ENCODE measurements at regions not wholly inside any gene's neighbourhood (a gene's known extent, or its start where the extent isn't known, plus 50 kb on each side); places are given as distances from the start of the nearest gene placed in this dataset.

DNA sequence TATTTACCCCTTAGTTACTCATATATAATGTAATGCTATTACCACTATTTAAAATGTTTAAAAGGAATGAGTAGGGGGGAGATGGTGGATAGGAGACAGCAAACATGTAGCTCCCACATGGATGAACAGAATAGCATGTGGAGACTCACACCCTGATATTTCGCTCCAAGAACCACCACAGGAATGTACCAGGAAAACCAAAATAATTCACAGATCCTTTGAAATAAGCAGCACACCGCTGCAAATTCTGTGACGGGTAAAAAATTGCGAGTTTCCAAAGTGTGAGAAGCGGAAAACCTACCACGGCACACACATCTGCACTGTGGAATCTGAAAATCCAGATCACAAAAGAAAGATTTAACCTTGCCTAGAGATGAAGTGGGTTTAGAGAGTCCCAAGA is 428.2 kb downstream of the TLL1 start:
- Histone ChIP-seq H3K36me3 (ENCODE audit: control insufficient read depth in 2 of 2, extremely low read depth in 1 of 2, insufficient read depth in 1 of 2, low read length in 1 of 2) (no peaks in the 10 kb centered on the region), H3K27me3 (replicated peaks in 1 of 2; ENCODE audit: control insufficient read depth in 2 of 2, extremely low read depth in 1 of 2, insufficient read depth in 2 of 2, low read length in 1 of 2) (no peaks in the 10 kb centered on the region), H3K4me1 (ENCODE audit: control insufficient read depth in 1 of 2, extremely low read depth in 1 of 2, insufficient read depth in 2 of 2, low read length in 2 of 2) (no peaks in the 10 kb centered on the region), H3K27ac (ENCODE audit: low read length) (no peak overlapping the region), H3K9me3 (no peaks in the 10 kb centered on the region), H3K4me3 (ENCODE audit: control insufficient read depth in 1 of 2, extremely low read depth in 1 of 2, low read length in 1 of 2) (no peak overlapping the region)
- Mint-ChIP-seq H3K36me3 (no peaks in the 10 kb centered on the region), H3K4me3 (no peak overlapping the region), H3K9me3 (peaks cover 7 to 15% (median 13%) of the 10 kb centered on the region in 3 donors), H3K4me1 (no peaks in the 10 kb centered on the region), H3K27me3 (no peaks in the 10 kb centered on the region), H3K27ac (no peak overlapping the region)
- ChIA-PET CTCF (no interaction called here), POLR2A (interaction anchor here in 1 of 2 donors (0.5 kb wide), 1 partner anchor 14 kb away, joined by 3 read pairs; no protein-coding TSS in a partner anchor)
- ATAC-seq (replicated peaks in 1 of 4) (no peak), DNase-seq (no peak)
- WGBS (ENCODE audit: insufficient coverage): 100% methylated on average over 1 of the region's 6 CpGs

DNA sequence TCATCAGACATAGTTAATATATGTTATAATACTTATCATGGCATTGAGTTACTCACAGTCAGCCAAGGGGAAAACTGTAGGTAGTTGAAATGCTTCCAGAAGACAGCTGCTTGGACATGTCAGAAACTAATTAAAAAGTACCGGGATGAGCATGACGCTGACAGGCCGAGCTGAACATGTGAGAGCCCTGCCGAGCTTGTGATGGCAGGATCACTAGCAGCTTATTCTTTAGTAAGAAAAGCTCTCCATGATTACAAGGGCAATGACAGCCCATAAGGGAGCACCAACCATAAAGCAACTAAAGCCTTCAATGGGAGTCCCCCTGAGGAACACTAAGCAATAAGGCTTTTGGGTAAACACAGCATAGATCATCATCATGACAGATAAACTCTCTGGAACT is 435.6 kb downstream of the TLL1 start:
- H3K27me3 ChIP-seq (replicated peaks in 1 of 2; ENCODE audit: control insufficient read depth in 2 of 2, extremely low read depth in 1 of 2, insufficient read depth in 2 of 2, low read length in 1 of 2): no peaks in the 10 kb centered on the region
- no peaks in the 10 kb centered on the region for H3K9me3 ChIP-seq
- H3K4me3 Mint-ChIP-seq: no peak overlapping the region
- WGBS (ENCODE audit: insufficient coverage): 91% methylated on average over 4 of the region's 4 CpGs
- ATAC-seq (replicated peaks in 1 of 4) (no peak), DNase-seq (no peak)
- no peak overlapping the region for H3K4me3 ChIP-seq (ENCODE audit: control insufficient read depth in 1 of 2, extremely low read depth in 1 of 2, low read length in 1 of 2)
- no peaks in the 10 kb centered on the region for H3K27me3 Mint-ChIP-seq
- H3K27ac ChIP-seq (ENCODE audit: low read length): no peak overlapping the region
- ChIA-PET POLR2A (no interaction called here), CTCF (no interaction called here)
- H3K36me3 Mint-ChIP-seq: no peaks in the 10 kb centered on the region
- peaks cover 8 to 10% (median 9%) of the 10 kb centered on the region in 3 donors for H3K9me3 Mint-ChIP-seq
- no peak overlapping the region for H3K27ac Mint-ChIP-seq
- no peaks in the 10 kb centered on the region for H3K36me3 ChIP-seq (ENCODE audit: control insufficient read depth in 2 of 2, extremely low read depth in 1 of 2, insufficient read depth in 1 of 2, low read length in 1 of 2)
- no peaks in the 10 kb centered on the region for H3K4me1 ChIP-seq (ENCODE audit: control insufficient read depth in 1 of 2, extremely low read depth in 1 of 2, insufficient read depth in 2 of 2, low read length in 2 of 2)
- no peaks in the 10 kb centered on the region for H3K4me1 Mint-ChIP-seq

DNA sequence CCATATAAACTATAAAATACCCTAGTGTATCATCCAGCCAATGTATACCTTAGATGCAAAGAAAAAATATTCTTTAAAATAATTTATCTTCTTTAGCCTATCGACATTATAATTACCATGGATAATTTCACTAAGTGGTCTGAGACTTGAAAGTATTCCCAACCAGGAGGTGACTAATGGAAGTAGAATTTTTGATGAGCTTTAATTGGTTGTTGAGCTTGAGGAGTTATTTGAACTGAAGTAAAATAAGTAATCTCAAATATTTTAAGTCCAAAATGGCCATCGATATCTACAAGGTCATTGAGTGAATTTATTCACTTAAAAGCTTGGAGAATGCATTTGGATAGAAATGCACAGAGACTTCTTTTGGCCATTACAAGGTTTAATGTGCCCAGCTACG is 436.2 kb downstream of the TLL1 start:
- ChIA-PET POLR2A (no interaction called here), CTCF (no interaction called here)
- 20% methylated on average over 1 of the region's 3 CpGs for WGBS (ENCODE audit: insufficient coverage)

DNA sequence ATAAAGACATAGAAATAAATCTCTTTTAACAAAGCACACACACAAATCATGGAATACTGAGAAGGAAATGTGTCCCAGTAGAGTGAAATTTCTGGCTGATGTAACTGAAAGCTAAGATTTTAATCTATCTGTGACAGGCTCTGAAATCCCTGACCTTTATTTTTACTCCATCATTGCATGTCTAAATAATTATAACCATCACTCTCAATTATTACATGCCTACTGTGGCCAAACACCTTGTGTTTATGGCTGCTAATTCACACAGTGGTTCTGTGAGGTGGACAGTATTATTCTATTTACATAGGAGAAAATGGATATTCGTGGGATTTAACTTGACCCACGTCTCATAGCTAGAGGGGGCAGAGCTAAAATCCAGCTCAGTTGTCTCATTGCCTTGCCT is 438.1 kb downstream of the TLL1 start:
- POLR2A ChIA-PET: no interaction called here
- DNase-seq (no peak), ATAC-seq (replicated peaks in 1 of 4) (no peak)
- no peaks in the 10 kb centered on the region for H3K4me1 Mint-ChIP-seq
- Histone ChIP-seq H3K27ac (ENCODE audit: low read length) (no peak overlapping the region), H3K9me3 (no peaks in the 10 kb centered on the region), H3K4me3 (ENCODE audit: control insufficient read depth in 1 of 2, extremely low read depth in 1 of 2, low read length in 1 of 2) (no peak overlapping the region), H3K36me3 (ENCODE audit: control insufficient read depth in 2 of 2, extremely low read depth in 1 of 2, insufficient read depth in 1 of 2, low read length in 1 of 2) (no peaks in the 10 kb centered on the region), H3K4me1 (ENCODE audit: control insufficient read depth in 1 of 2, extremely low read depth in 1 of 2, insufficient read depth in 2 of 2, low read length in 2 of 2) (no peaks in the 10 kb centered on the region), H3K27me3 (replicated peaks in 1 of 2; ENCODE audit: control insufficient read depth in 2 of 2, extremely low read depth in 1 of 2, insufficient read depth in 2 of 2, low read length in 1 of 2) (no peaks in the 10 kb centered on the region)
- H3K27ac Mint-ChIP-seq: no peak overlapping the region
- H3K4me3 Mint-ChIP-seq: no peak overlapping the region
- H3K27me3 Mint-ChIP-seq: no peaks in the 10 kb centered on the region
- CTCF ChIA-PET: no interaction called here
- peaks cover 0 to 10% (median 6%) of the 10 kb centered on the region in 3 donors for H3K9me3 Mint-ChIP-seq
- WGBS (ENCODE audit: insufficient coverage): 60% methylated on average over 1 of the region's 2 CpGs
- H3K36me3 Mint-ChIP-seq: no peaks in the 10 kb centered on the region

More for the DNA sequence above, 436.2 kb downstream of the TLL1 start:
- Mint-ChIP-seq H3K9me3 (peaks cover 8 to 11% (median 8%) of the 10 kb centered on the region in 3 donors), H3K36me3 (no peaks in the 10 kb centered on the region), H3K4me1 (no peaks in the 10 kb centered on the region), H3K27ac (no peak overlapping the region), H3K27me3 (no peaks in the 10 kb centered on the region), H3K4me3 (no peak overlapping the region)
- ATAC-seq (replicated peaks in 1 of 4): no peak
- H3K9me3 ChIP-seq: no peaks in the 10 kb centered on the region
- no peaks in the 10 kb centered on the region for H3K27me3 ChIP-seq (replicated peaks in 1 of 2; ENCODE audit: control insufficient read depth in 2 of 2, extremely low read depth in 1 of 2, insufficient read depth in 2 of 2, low read length in 1 of 2)
- H3K27ac ChIP-seq (ENCODE audit: low read length): no peak overlapping the region
- no peak overlapping the region for H3K4me3 ChIP-seq (ENCODE audit: control insufficient read depth in 1 of 2, extremely low read depth in 1 of 2, low read length in 1 of 2)
- no peak for DNase-seq
- H3K4me1 ChIP-seq (ENCODE audit: control insufficient read depth in 1 of 2, extremely low read depth in 1 of 2, insufficient read depth in 2 of 2, low read length in 2 of 2): no peaks in the 10 kb centered on the region
- no peaks in the 10 kb centered on the region for H3K36me3 ChIP-seq (ENCODE audit: control insufficient read depth in 2 of 2, extremely low read depth in 1 of 2, insufficient read depth in 1 of 2, low read length in 1 of 2)

DNA sequence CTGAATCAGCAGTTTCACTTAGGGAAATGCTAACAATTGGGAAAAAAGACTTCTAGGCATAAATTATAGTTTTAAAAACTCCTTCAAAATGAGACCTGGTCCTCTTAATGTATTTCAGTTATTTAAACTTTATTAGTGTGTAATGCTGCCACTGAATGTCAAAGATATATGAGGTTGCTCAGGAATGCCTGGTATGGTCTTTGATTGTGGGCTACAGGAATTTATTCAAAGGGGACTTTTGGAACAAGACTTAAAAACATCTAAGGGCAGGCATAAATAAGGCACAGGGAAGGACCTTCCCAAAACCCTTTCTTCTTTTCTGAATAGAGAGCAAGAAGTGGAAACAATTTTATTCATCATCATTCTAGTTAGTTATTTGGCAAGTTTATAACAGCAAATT is 439.1 kb downstream of the TLL1 start:
- Mint-ChIP-seq H3K9me3 (peaks cover 3 to 12% (median 10%) of the 10 kb centered on the region in 3 donors), H3K4me3 (no peak overlapping the region), H3K27me3 (no peaks in the 10 kb centered on the region), H3K36me3 (no peaks in the 10 kb centered on the region), H3K4me1 (no peaks in the 10 kb centered on the region), H3K27ac (no peak overlapping the region)
- H3K4me1 ChIP-seq (ENCODE audit: control insufficient read depth in 1 of 2, extremely low read depth in 1 of 2, insufficient read depth in 2 of 2, low read length in 2 of 2): no peaks in the 10 kb centered on the region
- POLR2A ChIA-PET: no interaction called here
- H3K4me3 ChIP-seq (ENCODE audit: control insufficient read depth in 1 of 2, extremely low read depth in 1 of 2, low read length in 1 of 2): no peak overlapping the region
- no peaks in the 10 kb centered on the region for H3K27me3 ChIP-seq (replicated peaks in 1 of 2; ENCODE audit: control insufficient read depth in 2 of 2, extremely low read depth in 1 of 2, insufficient read depth in 2 of 2, low read length in 1 of 2)
- no peaks in the 10 kb centered on the region for H3K36me3 ChIP-seq (ENCODE audit: control insufficient read depth in 2 of 2, extremely low read depth in 1 of 2, insufficient read depth in 1 of 2, low read length in 1 of 2)
- DNase-seq (no peak), ATAC-seq (replicated peaks in 1 of 4) (no peak)
- H3K27ac ChIP-seq (ENCODE audit: low read length): no peak overlapping the region
- H3K9me3 ChIP-seq: no peaks in the 10 kb centered on the region
- CTCF ChIA-PET: no interaction called here

DNA sequence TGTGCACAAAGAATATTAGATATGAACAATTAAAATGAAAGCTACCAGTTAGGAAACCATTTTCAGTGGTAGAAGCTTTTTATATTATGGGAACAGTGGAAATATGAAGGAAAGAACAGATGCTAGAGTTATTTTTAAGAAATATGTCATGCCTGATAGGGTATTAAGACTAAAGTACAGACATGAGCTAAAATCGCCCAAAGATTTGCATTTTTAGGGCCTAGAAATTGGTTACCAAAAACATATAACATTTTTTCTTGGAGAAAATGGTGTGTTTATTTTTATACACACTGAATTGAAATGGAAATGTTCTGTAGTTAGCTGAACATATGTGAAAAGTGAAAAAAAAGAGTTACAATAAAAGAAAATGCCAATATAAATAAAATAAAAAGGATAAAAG is 441.9 kb downstream of the TLL1 start:
- Histone ChIP-seq H3K4me1 (ENCODE audit: control insufficient read depth in 1 of 2, extremely low read depth in 1 of 2, insufficient read depth in 2 of 2, low read length in 2 of 2) (no peaks in the 10 kb centered on the region), H3K9me3 (no peaks in the 10 kb centered on the region), H3K36me3 (ENCODE audit: control insufficient read depth in 2 of 2, extremely low read depth in 1 of 2, insufficient read depth in 1 of 2, low read length in 1 of 2) (no peaks in the 10 kb centered on the region), H3K27ac (ENCODE audit: low read length) (no peak overlapping the region), H3K27me3 (replicated peaks in 1 of 2; ENCODE audit: control insufficient read depth in 2 of 2, extremely low read depth in 1 of 2, insufficient read depth in 2 of 2, low read length in 1 of 2) (no peaks in the 10 kb centered on the region), H3K4me3 (ENCODE audit: control insufficient read depth in 1 of 2, extremely low read depth in 1 of 2, low read length in 1 of 2) (no peak overlapping the region)
- Mint-ChIP-seq H3K27me3 (no peaks in the 10 kb centered on the region), H3K36me3 (no peaks in the 10 kb centered on the region), H3K9me3 (peaks cover 6 to 15% (median 11%) of the 10 kb centered on the region in 3 donors), H3K4me3 (no peak overlapping the region), H3K4me1 (no peaks in the 10 kb centered on the region), H3K27ac (no peak overlapping the region)
- CTCF ChIA-PET: no interaction called here
- no CpG with 5 or more reads among the region's 1 CpG for WGBS (ENCODE audit: insufficient coverage)
- no peak for ATAC-seq (replicated peaks in 1 of 4)
- POLR2A ChIA-PET: interaction anchor here in 1 of 2 donors (0.6 kb wide), 1 partner anchor 14 kb away, joined by 3 read pairs; no protein-coding TSS in a partner anchor
- DNase-seq: no peak

DNA sequence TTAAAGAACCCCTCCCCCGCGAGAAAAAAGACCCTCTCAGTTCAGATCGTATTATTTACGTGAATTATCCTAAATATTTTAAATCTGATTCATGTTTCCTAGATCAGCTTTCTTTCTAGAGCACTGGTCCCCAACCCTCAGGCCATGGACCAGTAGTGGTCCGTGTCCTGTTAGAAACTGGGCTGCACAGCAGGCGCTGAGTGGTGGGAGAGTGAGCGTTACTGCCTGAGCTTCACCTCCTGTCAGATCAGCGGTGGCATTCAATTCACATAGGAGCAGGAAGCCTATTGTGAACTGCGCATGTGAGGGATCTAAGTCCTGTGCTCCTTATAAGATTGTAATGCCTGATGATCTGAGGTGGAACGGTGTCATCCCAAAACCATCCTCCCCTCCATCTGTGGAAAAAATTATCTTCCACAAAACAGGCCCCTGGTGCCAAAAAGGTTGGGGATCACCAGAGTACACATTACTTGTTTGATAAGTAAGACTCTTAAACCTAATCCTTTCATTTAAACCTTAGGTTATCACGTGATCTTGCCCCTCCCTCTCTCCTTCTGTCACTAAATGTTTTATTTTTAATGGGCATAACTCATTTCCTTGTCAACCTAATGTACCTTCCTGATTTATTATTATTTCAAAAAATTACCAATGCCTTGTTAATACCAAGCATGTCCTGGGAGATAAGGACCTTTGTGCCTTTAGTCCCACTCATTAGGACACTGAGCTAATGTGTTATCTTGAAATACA is 442.9 kb downstream of the TLL1 start:
- no peak for DNase-seq
- no peaks in the 10 kb centered on the region for H3K4me1 ChIP-seq (ENCODE audit: control insufficient read depth in 1 of 2, extremely low read depth in 1 of 2, insufficient read depth in 2 of 2, low read length in 2 of 2)
- Mint-ChIP-seq H3K4me3 (no peak overlapping the region), H3K4me1 (no peaks in the 10 kb centered on the region), H3K27me3 (no peaks in the 10 kb centered on the region), H3K27ac (no peak overlapping the region), H3K36me3 (no peaks in the 10 kb centered on the region), H3K9me3 (peaks cover 6 to 15% (median 12%) of the 10 kb centered on the region in 3 donors)
- H3K27me3 ChIP-seq (replicated peaks in 1 of 2; ENCODE audit: control insufficient read depth in 2 of 2, extremely low read depth in 1 of 2, insufficient read depth in 2 of 2, low read length in 1 of 2): no peaks in the 10 kb centered on the region
- 82% methylated on average over 3 of the region's 11 CpGs for WGBS (ENCODE audit: insufficient coverage)
- H3K4me3 ChIP-seq (ENCODE audit: control insufficient read depth in 1 of 2, extremely low read depth in 1 of 2, low read length in 1 of 2): no peak overlapping the region
- ChIA-PET CTCF (no interaction called here), POLR2A (no interaction called here)
- no peak for ATAC-seq (replicated peaks in 1 of 4)
- no peak overlapping the region for H3K27ac ChIP-seq (ENCODE audit: low read length)
- H3K36me3 ChIP-seq (ENCODE audit: control insufficient read depth in 2 of 2, extremely low read depth in 1 of 2, insufficient read depth in 1 of 2, low read length in 1 of 2): no peaks in the 10 kb centered on the region
- H3K9me3 ChIP-seq: no peaks in the 10 kb centered on the region
